Fibroblast of lung (primary cell): ENCODE measurements at regions not wholly inside any gene's neighbourhood (a gene's known extent, or its start where the extent isn't known, plus 50 kb on each side); places are given as distances from the start of the nearest gene placed in this dataset.

ENCODE experiments used
- DNase-seq, 2 donors: peaks; one replicate each; pipeline versions ENCODE4 v3.0.0 to v3.0.0-alpha.2; 2010; ENCODE audit warnings: low read depth in 2 of 2
- H2AFZ ChIP-seq: 2 replicates; pipeline ENCODE4 v1.5.1; 2012; ENCODE audit warnings: low read length, control low read depth, inconsistent platforms
- H3K27ac ChIP-seq: 2 replicates; pipeline ENCODE4 v1.5.1; 2011; ENCODE audit warnings: low read length, control low read depth; ENCODE audit not compliant: insufficient read depth
- H3K27me3 ChIP-seq: 2 replicates; pipeline ENCODE4 v1.5.1; 2011; ENCODE audit warnings: mild to moderate bottlenecking, low read length; ENCODE audit not compliant: control insufficient read depth, insufficient read depth
- H3K36me3 ChIP-seq: 2 replicates; pipeline ENCODE4 v1.5.1; 2011; ENCODE audit warnings: low read length; ENCODE audit not compliant: control insufficient read depth, insufficient read depth
- H3K4me1 ChIP-seq: 2 replicates; pipeline ENCODE4 v1.5.1; 2011; ENCODE audit warnings: low read length; ENCODE audit not compliant: control insufficient read depth, insufficient read depth; ENCODE audit errors: extremely low read depth
- H3K4me2 ChIP-seq: 2 replicates; pipeline ENCODE4 v1.5.1; 2011; ENCODE audit warnings: low read length, control low read depth; ENCODE audit not compliant: insufficient read depth; ENCODE audit errors: extremely low read depth
- H3K4me3 ChIP-seq, 4 experiments: fragments of 200-600 bp in 1 of 4; sonication (generic) in 1 of 4; replicated peaks in 1 of 4; 2 replicates each; pipeline ENCODE4 v1.5.1; 2011 to 2016; ENCODE audit warnings: low read length in 4 of 4, low read depth in 3 of 4, mild to moderate bottlenecking in 3 of 4, control low read depth in 2 of 4, inconsistent platforms in 1 of 4, mixed read lengths in 1 of 4; ENCODE audit not compliant: insufficient read depth in 1 of 4; ENCODE audit errors: control extremely low read depth in 1 of 4
- H3K79me2 ChIP-seq: 2 replicates; pipeline ENCODE4 v1.5.1; 2012; ENCODE audit warnings: mild to moderate bottlenecking, low read length, inconsistent platforms; ENCODE audit not compliant: control insufficient read depth, insufficient read depth
- H3K9ac ChIP-seq: 2 replicates; pipeline ENCODE4 v1.5.1; 2011; ENCODE audit warnings: mild to moderate bottlenecking, low read length, control low read depth; ENCODE audit not compliant: insufficient read depth
- H3K9me3 ChIP-seq: 2 replicates; pipeline ENCODE4 v1.5.1; 2012; ENCODE audit warnings: low read depth, low read length; ENCODE audit not compliant: control insufficient read depth, insufficient read depth
- H4K20me1 ChIP-seq: 2 replicates; pipeline ENCODE4 v1.5.1; 2011; ENCODE audit warnings: low read length; ENCODE audit not compliant: control insufficient read depth, insufficient read depth; ENCODE audit errors: extremely low read depth
- EZH2 ChIP-seq: IDR thresholded peaks from 2 replicates; pipeline ENCODE4 v1.5.1; 2012; ENCODE audit warnings: low read length, control low read depth, mild to moderate bottlenecking; ENCODE audit errors: missing control alignments
- TF ChIP-seq, protein P1 (sequence below), 2 donors: IDR thresholded peaks in 1 of 2; conservative IDR thresholded peaks in 1 of 2; 1 replicate in 1 of 2; 2 replicates in 1 of 2; pipeline ENCODE4 v1.5.1; 2011 to 2012; ENCODE audit warnings: low read length in 2 of 2, control low read depth in 1 of 2, inconsistent platforms in 1 of 2, low read depth in 1 of 2, mild to moderate bottlenecking in 1 of 2

DNA sequence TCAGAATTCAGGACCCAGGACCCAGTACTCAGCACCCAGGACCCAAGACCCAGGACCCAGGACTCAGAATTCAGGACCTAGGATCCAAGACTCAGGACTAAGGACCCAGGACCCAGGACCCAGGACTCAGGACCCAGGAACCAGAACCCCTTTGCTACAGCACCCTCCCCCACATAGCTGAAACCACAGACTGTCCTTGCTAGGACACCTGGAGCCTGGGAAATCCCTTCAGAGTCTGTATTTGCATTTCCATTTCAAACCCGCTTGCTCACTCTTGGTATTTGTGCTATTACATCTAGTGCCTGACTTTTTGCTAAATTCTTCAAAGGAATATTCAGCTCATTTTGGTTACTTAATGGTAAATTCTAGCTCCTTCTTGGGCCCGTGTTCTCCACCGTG is 275.8 kb upstream of the MAF start:
- TF ChIP-seq, protein P1, sequence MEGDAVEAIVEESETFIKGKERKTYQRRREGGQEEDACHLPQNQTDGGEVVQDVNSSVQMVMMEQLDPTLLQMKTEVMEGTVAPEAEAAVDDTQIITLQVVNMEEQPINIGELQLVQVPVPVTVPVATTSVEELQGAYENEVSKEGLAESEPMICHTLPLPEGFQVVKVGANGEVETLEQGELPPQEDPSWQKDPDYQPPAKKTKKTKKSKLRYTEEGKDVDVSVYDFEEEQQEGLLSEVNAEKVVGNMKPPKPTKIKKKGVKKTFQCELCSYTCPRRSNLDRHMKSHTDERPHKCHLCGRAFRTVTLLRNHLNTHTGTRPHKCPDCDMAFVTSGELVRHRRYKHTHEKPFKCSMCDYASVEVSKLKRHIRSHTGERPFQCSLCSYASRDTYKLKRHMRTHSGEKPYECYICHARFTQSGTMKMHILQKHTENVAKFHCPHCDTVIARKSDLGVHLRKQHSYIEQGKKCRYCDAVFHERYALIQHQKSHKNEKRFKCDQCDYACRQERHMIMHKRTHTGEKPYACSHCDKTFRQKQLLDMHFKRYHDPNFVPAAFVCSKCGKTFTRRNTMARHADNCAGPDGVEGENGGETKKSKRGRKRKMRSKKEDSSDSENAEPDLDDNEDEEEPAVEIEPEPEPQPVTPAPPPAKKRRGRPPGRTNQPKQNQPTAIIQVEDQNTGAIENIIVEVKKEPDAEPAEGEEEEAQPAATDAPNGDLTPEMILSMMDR (conservative IDR thresholded peaks at IDR 0.05 in 1 of 2, IDR thresholded peaks at IDR 0.05 in 1 of 2; ENCODE audit: low read depth in 1 of 2, low read length in 2 of 2), result no peak
- no peak for TF ChIP-seq EZH2
- Histone ChIP-seq H3K9ac (no peak overlapping the region), H3K4me1 (no peaks in the 10 kb centered on the region), H2AFZ (no peak overlapping the region), H3K36me3 (no peaks in the 10 kb centered on the region), H3K27me3 (no peaks in the 10 kb centered on the region), H3K4me2 (no peak overlapping the region), H3K79me2 (no peaks in the 10 kb centered on the region), H4K20me1 (no peaks in the 10 kb centered on the region), H3K27ac (no peak overlapping the region), H3K9me3 (no peaks in the 10 kb centered on the region), H3K4me3 (no peak overlapping the region)
- DNase-seq, result no peak

DNA sequence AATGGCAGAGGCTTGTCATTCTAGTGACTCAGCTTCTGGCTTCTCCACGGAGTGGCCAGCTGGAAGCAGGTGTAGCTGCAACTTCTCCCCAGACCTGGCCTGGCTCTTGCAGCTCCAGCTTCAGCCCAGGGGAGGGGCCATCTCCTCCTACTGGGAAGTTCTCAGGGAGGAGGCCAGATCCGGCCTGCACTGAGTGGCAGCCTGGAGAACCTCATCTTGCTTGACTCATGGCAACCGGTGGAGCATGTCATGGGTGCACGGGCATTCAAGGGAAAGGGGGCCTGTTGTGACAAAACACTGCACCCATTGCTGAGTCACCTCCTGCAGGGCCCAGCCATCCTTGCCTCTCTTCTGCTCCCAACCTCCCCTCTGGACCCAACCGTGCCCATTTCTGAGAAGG is 273.9 kb upstream of the MAF start:
- DNase-seq, result peak in 1 of 2 donors; percentile 1

DNA sequence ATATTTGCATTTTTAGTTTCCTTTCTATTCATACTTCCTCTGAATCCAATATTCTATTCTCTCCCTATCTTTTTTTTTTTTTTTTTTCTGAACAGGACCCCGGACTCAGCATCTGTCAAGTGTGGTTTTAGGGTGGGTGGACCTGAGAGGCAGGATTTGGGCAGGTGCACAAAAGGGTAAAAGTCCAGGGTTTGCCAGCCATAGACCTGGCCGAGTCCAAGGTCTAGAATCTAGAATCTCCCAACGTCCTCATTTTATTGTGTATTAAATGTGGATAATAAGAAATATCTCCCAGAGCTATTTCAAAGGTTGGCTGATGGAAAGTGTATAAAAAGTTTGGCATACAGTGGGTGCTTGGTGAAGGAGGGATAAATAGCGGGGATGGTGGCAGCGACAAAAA is 273.3 kb upstream of the MAF start:
- Histone ChIP-seq H3K9ac (no peak overlapping the region), H3K27me3 (no peaks in the 10 kb centered on the region), H3K4me3 (no peak overlapping the region), H2AFZ (no peak overlapping the region), H3K4me1 (no peaks in the 10 kb centered on the region), H3K79me2 (no peaks in the 10 kb centered on the region), H3K27ac (no peak overlapping the region), H3K4me2 (no peak overlapping the region), H3K9me3 (no peaks in the 10 kb centered on the region), H3K36me3 (no peaks in the 10 kb centered on the region), H4K20me1 (no peaks in the 10 kb centered on the region)
- no peak for DNase-seq
- TF ChIP-seq EZH2, result no peak
- TF ChIP-seq, protein P1 (conservative IDR thresholded peaks at IDR 0.05 in 1 of 2, IDR thresholded peaks at IDR 0.05 in 1 of 2; ENCODE audit: low read depth in 1 of 2, low read length in 2 of 2), result no peak

More for the DNA sequence above, 273.9 kb upstream of the MAF start:
- Histone ChIP-seq H2AFZ (no peak overlapping the region), H3K4me1 (no peaks in the 10 kb centered on the region), H3K36me3 (no peaks in the 10 kb centered on the region), H3K4me3 (no peak overlapping the region), H4K20me1 (no peaks in the 10 kb centered on the region), H3K9ac (no peak overlapping the region), H3K27me3 (no peaks in the 10 kb centered on the region), H3K27ac (no peak overlapping the region), H3K79me2 (no peaks in the 10 kb centered on the region), H3K9me3 (no peaks in the 10 kb centered on the region), H3K4me2 (no peak overlapping the region)
- TF ChIP-seq EZH2, result no peak
- TF ChIP-seq, protein P1 (conservative IDR thresholded peaks at IDR 0.05 in 1 of 2, IDR thresholded peaks at IDR 0.05 in 1 of 2; ENCODE audit: low read depth in 1 of 2, low read length in 2 of 2), result no peak
